ENCODE measurements at regions not wholly inside any gene's neighbourhood (a gene's known extent, or its start where the extent isn't known, plus 50 kb on each side); places are given as distances from the start of the nearest gene placed in this dataset.

DNA sequence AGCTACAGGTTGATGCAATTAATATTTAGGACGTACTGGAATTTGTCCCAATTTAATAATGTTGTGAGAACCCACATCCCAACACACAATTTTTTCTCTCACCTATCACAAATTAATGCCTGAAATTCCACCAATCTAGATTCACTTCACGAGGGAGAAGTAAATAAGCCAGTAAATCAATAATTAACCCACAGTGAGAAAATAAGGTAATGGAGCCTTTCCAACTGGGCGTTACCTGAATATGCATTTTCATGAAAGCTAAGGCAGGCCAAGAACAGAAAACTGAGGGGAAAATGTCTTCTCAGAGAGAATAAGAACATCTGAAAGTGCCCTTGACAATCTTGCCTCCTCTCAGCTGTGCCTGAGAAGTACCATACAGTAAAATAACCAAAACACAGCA lies 240.8 kb upstream of the NR5A2 start:
- TF ChIP-seq, protein P1, sequence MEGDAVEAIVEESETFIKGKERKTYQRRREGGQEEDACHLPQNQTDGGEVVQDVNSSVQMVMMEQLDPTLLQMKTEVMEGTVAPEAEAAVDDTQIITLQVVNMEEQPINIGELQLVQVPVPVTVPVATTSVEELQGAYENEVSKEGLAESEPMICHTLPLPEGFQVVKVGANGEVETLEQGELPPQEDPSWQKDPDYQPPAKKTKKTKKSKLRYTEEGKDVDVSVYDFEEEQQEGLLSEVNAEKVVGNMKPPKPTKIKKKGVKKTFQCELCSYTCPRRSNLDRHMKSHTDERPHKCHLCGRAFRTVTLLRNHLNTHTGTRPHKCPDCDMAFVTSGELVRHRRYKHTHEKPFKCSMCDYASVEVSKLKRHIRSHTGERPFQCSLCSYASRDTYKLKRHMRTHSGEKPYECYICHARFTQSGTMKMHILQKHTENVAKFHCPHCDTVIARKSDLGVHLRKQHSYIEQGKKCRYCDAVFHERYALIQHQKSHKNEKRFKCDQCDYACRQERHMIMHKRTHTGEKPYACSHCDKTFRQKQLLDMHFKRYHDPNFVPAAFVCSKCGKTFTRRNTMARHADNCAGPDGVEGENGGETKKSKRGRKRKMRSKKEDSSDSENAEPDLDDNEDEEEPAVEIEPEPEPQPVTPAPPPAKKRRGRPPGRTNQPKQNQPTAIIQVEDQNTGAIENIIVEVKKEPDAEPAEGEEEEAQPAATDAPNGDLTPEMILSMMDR (IDR thresholded peaks at IDR 0.05; ENCODE audit: low read depth, low read length, missing control alignments): no peak
- in situ Hi-C loops (cut with HindIII; ENCODE audit: low sequenced_read_pairs): no loop called here
- no peak overlapping the region for H3K4me3 ChIP-seq (ENCODE audit: low read depth, low read length)
- no peak for DNase-seq (ENCODE audit: low read depth)

DNA sequence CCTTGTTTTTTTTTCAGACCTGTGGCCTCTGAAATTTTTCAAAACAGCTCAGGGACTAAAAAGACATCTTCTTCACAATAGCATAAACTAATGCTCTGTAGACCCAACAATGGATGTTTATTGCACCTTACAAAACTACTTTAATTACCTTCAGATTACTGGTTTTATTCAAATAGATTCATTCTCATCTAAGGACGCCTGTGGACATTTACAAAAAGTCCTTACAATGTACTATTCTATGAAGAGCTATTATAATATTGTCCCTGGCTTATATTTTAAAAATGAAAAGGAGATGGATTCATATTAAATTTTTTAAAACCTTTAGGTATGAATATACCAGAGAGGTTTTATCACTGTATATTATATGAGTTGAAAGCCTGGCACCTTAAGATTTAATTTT lies 238.4 kb upstream of the NR5A2 start:
- DNase-seq (ENCODE audit: low read depth): no peak
- in situ Hi-C loops (cut with HindIII; ENCODE audit: low sequenced_read_pairs): no loop called here
- H3K4me3 ChIP-seq (ENCODE audit: low read depth, low read length): no peak overlapping the region
- TF ChIP-seq, protein P1 (IDR thresholded peaks at IDR 0.05; ENCODE audit: low read depth, low read length, missing control alignments): no peak

DNA sequence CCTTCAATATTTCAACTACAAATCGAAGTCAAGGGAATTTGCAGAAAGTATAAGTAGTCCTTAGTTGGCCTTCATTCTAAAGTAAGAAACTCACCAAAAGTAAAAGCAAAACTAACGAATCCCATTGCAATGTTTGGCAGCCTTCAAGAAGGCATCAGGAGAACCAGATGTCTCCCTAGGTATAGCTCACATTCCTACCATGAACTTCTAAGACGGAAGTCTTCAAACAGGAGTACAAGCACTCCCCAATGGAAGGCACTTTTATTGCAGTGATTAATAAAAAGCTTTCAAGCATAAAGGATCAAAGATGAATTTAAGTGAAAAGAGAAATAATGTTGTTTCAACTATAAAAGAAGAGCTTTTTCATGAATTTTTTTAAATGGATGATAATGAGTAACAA lies 236.0 kb upstream of the NR5A2 start:
- DNase-seq (ENCODE audit: low read depth): no peak
- in situ Hi-C loops (cut with HindIII; ENCODE audit: low sequenced_read_pairs): no loop called here
- TF ChIP-seq, protein P1 (IDR thresholded peaks at IDR 0.05; ENCODE audit: low read depth, low read length, missing control alignments): no peak
- H3K4me3 ChIP-seq (ENCODE audit: low read depth, low read length): no peak overlapping the region

DNA sequence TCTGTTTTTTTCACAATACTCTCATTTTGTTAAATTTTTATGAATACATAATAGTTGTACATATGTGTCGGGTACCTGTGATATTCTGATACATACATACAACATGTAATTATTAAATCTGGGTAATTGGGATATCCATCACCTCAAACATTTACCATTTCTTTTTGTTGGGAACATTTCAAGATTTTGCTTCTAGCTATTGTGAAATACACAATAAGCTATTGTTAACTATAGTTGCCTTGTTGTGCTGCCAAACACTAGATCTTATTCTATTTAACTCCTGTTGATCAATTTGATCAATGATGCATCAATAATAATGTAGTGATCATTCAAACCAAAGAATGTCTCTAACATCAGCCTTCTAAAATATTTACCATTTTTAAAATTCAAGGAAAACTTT lies 234.6 kb upstream of the NR5A2 start:
- in situ Hi-C loops (cut with HindIII; ENCODE audit: low sequenced_read_pairs): no loop called here
- TF ChIP-seq, protein P1 (IDR thresholded peaks at IDR 0.05; ENCODE audit: low read depth, low read length, missing control alignments): no peak

DNA sequence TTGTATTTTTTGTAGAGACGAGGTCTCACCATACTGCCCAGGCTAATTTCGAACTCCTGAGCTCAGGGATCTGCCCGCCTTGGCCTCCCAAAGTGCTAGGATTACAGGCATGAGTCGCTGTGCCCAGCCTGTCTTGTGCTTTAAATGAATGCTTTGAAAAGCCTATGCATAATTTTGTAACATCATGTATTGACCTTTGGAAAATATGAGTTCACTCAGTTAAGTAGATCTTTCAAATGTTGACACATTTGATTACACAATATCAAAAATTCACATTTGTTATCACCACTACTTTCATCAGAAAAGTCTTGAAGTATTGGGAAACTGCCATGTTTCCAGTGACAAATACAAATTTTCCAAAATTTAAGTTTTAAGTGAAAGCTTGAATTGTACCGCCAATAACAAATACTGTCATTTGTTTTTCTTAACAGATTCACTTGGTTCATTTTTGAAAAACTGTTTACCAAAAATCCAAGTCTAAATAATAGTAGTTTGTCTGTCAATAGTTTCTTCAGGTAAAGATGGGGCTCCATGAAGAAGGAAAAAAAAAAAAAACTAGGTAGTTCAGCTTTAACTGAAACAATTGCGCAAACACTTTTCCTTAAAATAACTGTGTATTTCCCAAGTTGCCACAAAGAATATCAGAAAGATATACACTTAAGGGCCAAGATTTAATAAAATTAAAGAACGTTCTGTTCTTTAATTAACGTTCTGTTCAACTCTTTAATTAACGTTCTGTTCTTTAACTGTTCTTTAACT lies 233.2 kb upstream of the NR5A2 start:
- in situ Hi-C loops (cut with HindIII; ENCODE audit: low sequenced_read_pairs): no loop called here
- TF ChIP-seq, protein P1 (IDR thresholded peaks at IDR 0.05; ENCODE audit: low read depth, low read length, missing control alignments): no peak
- DNase-seq (ENCODE audit: low read depth): no peak
- no peak overlapping the region for H3K4me3 ChIP-seq (ENCODE audit: low read depth, low read length)

More for the DNA sequence above, 234.6 kb upstream of the NR5A2 start:
- H3K4me3 ChIP-seq (ENCODE audit: low read depth, low read length): no peak overlapping the region
- no peak for DNase-seq (ENCODE audit: low read depth)

DNA sequence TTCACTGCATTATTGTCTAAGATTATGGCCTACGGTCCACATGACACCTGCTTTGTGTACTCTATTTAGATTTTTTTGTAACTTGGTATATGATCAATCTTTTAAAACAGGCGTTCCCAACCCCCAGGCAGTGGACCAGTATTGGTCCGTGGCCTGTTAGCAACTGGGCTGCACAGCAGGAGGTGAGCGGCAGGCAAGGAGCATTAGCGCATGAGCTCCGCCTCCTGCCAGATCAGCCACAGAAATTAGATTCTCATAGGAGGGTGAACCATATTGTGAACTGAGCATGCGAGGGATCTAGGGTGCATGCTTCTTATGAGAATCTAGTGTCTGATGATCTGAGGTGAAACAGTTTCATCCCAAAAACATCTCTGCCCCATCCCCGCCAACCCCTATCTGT lies 228.4 kb upstream of the NR5A2 start:
- in situ Hi-C loops (cut with HindIII; ENCODE audit: low sequenced_read_pairs): no loop called here
- TF ChIP-seq, protein P1 (IDR thresholded peaks at IDR 0.05; ENCODE audit: low read depth, low read length, missing control alignments): no peak

More for the DNA sequence above, 228.4 kb upstream of the NR5A2 start:
- no peak for DNase-seq (ENCODE audit: low read depth)
- no peak overlapping the region for H3K4me3 ChIP-seq (ENCODE audit: low read depth, low read length)
